Fibroblast of pulmonary artery (primary cell): ENCODE measurements at regions not wholly inside any gene's neighbourhood (a gene's known extent, or its start where the extent isn't known, plus 50 kb on each side); places are given as distances from the start of the nearest gene placed in this dataset.

Experiments
- DNase-seq: peaks from one replicate; pipeline ENCODE4 v3.0.0-alpha.2; 2010; ENCODE audit warnings: low read depth
- H3K4me3 ChIP-seq: replicated peaks from 2 replicates; pipeline ENCODE4 v1.5.1; 2011; ENCODE audit warnings: low read depth, mild to moderate bottlenecking, control low read depth, low read length, moderate library complexity
- CTCF ChIP-seq: IDR thresholded peaks from 2 replicates; pipeline ENCODE4 v1.5.1; 2011; ENCODE audit warnings: mild to moderate bottlenecking, control low read depth, low read length, inconsistent platforms; ENCODE audit errors: missing control alignments

- no peak for TF ChIP-seq CTCF
- DNase-seq = no peak
- H3K4me3 ChIP-seq = no peak overlapping the region
Observed at GRCh38 chr6:159110748-159111147, 58.5 kb upstream of the FNDC1 start.

DNA sequence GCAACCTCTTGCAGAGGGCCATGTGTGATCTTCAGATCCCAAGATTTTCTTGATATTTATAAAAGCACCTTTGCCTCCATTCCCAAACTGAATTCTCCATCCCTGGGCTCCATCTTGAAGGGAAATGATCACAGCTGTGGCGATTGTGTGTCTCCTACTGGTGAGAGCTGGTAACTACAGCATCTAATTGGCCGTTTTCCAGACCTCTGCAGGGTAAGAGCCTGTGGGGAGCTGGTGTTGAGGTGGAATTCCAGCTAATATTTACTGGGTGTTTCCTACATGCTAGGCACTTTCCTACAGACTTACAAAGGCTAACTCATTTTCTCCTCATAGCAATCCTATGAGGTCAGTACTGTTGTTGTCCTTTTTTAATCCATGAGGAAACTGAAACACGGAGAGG is 59.2 kb upstream of the FNDC1 start:
- no peak overlapping the region for H3K4me3 ChIP-seq
- peak; percentile 66 for TF ChIP-seq CTCF
- peak; percentile 54 for DNase-seq

GRCh38 chr6:159109391-159109790 is 59.8 kb upstream of the FNDC1 start:
- no peak for DNase-seq
- no peak for TF ChIP-seq CTCF
- no peak overlapping the region for H3K4me3 ChIP-seq

GRCh38 chr6:159108426-159108985 is 60.7 kb upstream of the FNDC1 start:
- no peak overlapping the region for H3K4me3 ChIP-seq
- no peak for DNase-seq
- TF ChIP-seq CTCF = no peak

DNA sequence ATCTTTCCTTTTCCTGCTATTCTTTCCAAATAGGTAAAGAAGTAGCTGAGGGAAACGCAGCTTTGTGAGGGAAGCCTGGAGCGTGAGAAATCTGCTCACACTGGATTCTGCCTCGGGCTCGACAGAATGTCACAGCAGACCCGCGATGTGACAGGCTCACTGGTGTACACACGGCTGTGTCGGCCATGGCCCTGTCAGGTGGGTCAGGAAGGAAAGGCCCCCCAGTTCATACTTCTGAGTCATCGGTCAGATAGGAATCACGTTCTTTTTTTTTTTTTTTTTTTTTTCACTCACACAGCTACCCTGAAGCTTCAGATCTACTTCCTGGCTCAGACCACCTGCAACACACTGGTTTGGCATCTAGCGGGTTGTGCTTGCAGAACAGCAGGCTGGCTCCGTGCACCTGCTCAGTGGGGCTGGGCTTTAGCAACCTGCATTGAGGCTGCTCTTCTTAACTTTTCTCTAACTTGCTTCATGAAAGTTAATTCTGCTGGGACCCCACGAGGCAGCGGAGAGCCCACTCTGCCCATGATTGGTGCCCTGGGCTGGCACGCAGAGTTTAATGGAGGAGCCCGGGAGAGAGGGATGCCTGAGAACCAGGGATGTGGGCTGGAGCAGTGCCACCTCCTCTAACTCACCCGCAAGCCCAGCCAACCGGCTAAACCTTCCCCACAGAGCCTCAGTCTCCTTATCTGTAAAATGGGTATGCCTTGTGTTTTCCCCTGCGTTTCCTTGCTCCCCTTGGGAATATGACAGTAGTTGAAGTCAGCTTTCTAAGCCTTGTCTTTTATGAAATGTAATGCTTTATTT is 61.5 kb upstream of the FNDC1 start:
- no peak for TF ChIP-seq CTCF
- no peak for DNase-seq
- no peak overlapping the region for H3K4me3 ChIP-seq

DNA sequence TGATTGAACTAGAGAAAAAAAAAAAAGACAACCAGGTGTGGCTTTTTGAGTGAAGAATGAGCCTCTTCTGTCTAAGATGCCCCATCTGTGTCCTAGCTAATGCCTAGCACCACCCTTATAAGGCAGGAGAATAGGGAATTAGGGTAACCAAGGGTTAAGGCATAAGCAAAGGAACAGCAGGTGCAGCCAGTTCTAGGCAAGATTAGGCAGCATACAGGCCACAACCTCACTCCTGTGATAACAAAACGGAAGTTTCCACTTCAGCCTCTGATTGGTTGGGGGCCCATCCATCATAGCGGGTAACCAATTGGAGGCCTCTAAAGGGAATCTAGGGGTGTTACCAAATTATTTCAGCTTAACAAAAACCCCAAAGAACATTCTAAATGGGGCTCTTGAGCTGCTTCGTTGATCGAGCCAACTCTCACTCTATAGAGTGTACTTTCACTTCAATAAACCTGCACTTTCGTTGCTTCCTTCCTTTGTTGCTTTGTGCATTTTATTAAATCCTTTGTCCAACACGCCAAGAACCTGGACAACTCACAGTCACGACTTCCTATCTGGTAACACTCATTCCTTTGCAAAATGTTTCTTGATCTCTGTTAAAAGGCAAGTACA is 61.9 kb upstream of the TAGAP start:
- DNase-seq = peak; percentile 52
- no peak for TF ChIP-seq CTCF
- no peak overlapping the region for H3K4me3 ChIP-seq
